HepG2 (cell line): ENCODE measurements at regions not wholly inside any gene's neighbourhood (a gene's known extent, or its start where the extent isn't known, plus 50 kb on each side); places are given as distances from the start of the nearest gene placed in this dataset.

Experiments
- BHLHE40 ChIP-seq: IDR thresholded peaks from 2 replicates; pipeline ENCODE4 v1.6.1; 2011; ENCODE audit warnings: low read length, improper control_type of control experiment
- NR1H2 ChIP-seq: sonication (generic); formaldehyde crosslinking; IDR thresholded peaks from 2 replicates; pipeline ENCODE4 v1.8.1; 2022; ENCODE audit warnings: low read depth, missing genetic modification reagents, borderline replicate concordance
- POGZ ChIP-seq: sonication (generic); formaldehyde crosslinking; IDR thresholded peaks from 2 replicates; pipeline ENCODE4 v1.4.0; 2020; ENCODE audit warnings: mild to moderate bottlenecking, missing genetic modification reagents
- POLR2A ChIP-seq, 2 experiments: IDR thresholded peaks; 2 replicates each; pipeline ENCODE4 v1.6.1; 2011; ENCODE audit warnings: low read depth in 2 of 2, low read length in 2 of 2, mild to moderate bottlenecking in 1 of 2, moderate library complexity in 1 of 2; ENCODE audit not compliant: insufficient read depth in 1 of 2
- RAD21 ChIP-seq: fragments of 450-650 bp; formaldehyde crosslinking; IDR thresholded peaks from 2 replicates; pipeline ENCODE4 v1.5.0; 2020; ENCODE audit warnings: mild to moderate bottlenecking
- SIN3A ChIP-seq: IDR thresholded peaks from 2 replicates; pipeline ENCODE4 v1.6.1; 2011; ENCODE audit warnings: low read depth, mild to moderate bottlenecking, control low read depth, low read length, borderline replicate concordance
- STAT5B ChIP-seq: sonication (generic); formaldehyde crosslinking; IDR thresholded peaks from 2 replicates; pipeline ENCODE4 v1.4.0; 2020; ENCODE audit warnings: missing genetic modification reagents
- ZBTB4 ChIP-seq: sonication (generic); formaldehyde crosslinking; IDR thresholded peaks from 2 replicates; pipeline ENCODE4 v1.4.0; 2020; ENCODE audit warnings: missing genetic modification reagents, mild to moderate bottlenecking, borderline replicate concordance
- TF ChIP-seq, protein P1 (sequence below): sonication (generic); formaldehyde crosslinking; IDR thresholded peaks from 2 replicates; pipeline ENCODE4 v1.5.0; 2020; ENCODE audit warnings: mild to moderate bottlenecking, missing genetic modification reagents, moderate library complexity
- TF ChIP-seq, protein P2 (sequence below): sonication (generic); formaldehyde crosslinking; IDR thresholded peaks from 2 replicates; pipeline ENCODE4 v1.8.0; 2022; ENCODE audit warnings: mild to moderate bottlenecking, missing genetic modification reagents, borderline replicate concordance

DNA sequence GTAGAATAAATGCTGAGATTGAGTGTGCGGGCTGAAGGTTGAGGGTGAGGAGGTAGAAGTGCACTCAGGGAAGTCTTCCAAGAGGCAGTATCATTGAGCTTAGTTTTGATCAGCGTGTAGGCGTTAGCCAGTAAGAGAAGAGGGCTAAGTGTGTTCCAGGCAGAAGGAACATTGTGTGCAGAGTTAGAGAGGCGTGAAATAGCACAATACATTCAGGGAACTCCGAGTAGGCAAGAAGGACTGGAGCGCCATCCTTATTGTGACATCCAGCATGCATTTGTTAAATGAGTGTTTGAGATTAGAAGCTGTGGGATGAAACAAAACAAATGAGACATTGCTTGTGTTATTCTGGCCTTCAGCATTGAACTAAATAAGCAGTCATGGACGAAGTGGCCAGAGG lies 140.9 kb upstream of the MKLN1 start:
- no peak for TF ChIP-seq SIN3A
- no peak for TF ChIP-seq POLR2A (IDR thresholded peaks at IDR 0.05; ENCODE audit: insufficient read depth in 1 of 2, low read depth in 2 of 2, low read length in 2 of 2)
- TF ChIP-seq, protein P1, sequence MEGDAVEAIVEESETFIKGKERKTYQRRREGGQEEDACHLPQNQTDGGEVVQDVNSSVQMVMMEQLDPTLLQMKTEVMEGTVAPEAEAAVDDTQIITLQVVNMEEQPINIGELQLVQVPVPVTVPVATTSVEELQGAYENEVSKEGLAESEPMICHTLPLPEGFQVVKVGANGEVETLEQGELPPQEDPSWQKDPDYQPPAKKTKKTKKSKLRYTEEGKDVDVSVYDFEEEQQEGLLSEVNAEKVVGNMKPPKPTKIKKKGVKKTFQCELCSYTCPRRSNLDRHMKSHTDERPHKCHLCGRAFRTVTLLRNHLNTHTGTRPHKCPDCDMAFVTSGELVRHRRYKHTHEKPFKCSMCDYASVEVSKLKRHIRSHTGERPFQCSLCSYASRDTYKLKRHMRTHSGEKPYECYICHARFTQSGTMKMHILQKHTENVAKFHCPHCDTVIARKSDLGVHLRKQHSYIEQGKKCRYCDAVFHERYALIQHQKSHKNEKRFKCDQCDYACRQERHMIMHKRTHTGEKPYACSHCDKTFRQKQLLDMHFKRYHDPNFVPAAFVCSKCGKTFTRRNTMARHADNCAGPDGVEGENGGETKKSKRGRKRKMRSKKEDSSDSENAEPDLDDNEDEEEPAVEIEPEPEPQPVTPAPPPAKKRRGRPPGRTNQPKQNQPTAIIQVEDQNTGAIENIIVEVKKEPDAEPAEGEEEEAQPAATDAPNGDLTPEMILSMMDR (CRISPR knock-in tag): no peak
- no peak for TF ChIP-seq NR1H2 (CRISPR knock-in tag)
- TF ChIP-seq RAD21 (CRISPR knock-in tag): no peak
- TF ChIP-seq, protein P2, sequence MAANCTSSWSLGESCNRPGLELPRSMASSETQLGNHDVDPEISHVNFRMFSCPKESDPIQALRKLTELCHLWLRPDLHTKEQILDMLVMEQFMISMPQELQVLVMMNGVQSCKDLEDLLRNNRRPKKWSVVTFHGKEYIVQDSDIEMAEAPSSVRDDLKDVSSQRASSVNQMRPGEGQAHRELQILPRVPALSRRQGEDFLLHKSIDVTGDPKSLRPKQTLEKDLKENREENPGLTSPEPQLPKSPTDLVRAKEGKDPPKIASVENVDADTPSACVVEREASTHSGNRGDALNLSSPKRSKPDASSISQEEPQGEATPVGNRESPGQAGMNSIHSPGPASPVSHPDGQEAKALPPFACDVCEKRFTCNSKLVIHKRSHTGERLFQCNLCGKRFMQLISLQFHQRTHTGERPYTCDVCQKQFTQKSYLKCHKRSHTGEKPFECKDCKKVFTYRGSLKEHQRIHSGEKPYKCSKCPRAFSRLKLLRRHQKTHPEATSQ (CRISPR knock-in tag): no peak
- TF ChIP-seq BHLHE40: no peak
- no peak for TF ChIP-seq POGZ (CRISPR knock-in tag)
- no peak for TF ChIP-seq STAT5B (CRISPR knock-in tag)
- TF ChIP-seq ZBTB4 (CRISPR knock-in tag): no peak
